Stomach (tissue), 4 donors: ENCODE measurements at regions not wholly inside any gene's neighbourhood (a gene's known extent, or its start where the extent isn't known, plus 50 kb on each side); places are given as distances from the start of the nearest gene placed in this dataset.

Experiments used
- EP300 ChIP-seq: sonication (generic); formaldehyde crosslinking; IDR thresholded peaks from one replicate; pipeline ENCODE4 v1.6.1; 2017; ENCODE audit warnings: antibody characterized with exemption
- POLR2A ChIP-seq, 4 donors: fragments of 450-650 bp; IDR thresholded peaks; one replicate each; pipeline ENCODE4 v1.6.1; 2016; ENCODE audit warnings: antibody characterized with exemption in 4 of 4, control low read depth in 2 of 4, mild to moderate bottlenecking in 1 of 4, moderate library complexity in 1 of 4
- POLR2AphosphoS5 ChIP-seq, 3 donors: sonication (generic); formaldehyde crosslinking; IDR thresholded peaks; one replicate each; pipeline ENCODE4 v1.6.1; 2016; ENCODE audit warnings: antibody characterized with exemption in 3 of 3
- TF ChIP-seq, protein P1 (sequence below), 7 experiments: fragments of 450-650 bp in 4 of 7; fragments of 200-600 bp in 3 of 7; sonication (generic) in 3 of 7; IDR thresholded peaks; one replicate each; pipeline ENCODE4 v1.5.1; 2016 to 2019; ENCODE audit warnings: antibody characterized with exemption in 7 of 7, control low read depth in 2 of 7, mild to moderate bottlenecking in 1 of 7

DNA sequence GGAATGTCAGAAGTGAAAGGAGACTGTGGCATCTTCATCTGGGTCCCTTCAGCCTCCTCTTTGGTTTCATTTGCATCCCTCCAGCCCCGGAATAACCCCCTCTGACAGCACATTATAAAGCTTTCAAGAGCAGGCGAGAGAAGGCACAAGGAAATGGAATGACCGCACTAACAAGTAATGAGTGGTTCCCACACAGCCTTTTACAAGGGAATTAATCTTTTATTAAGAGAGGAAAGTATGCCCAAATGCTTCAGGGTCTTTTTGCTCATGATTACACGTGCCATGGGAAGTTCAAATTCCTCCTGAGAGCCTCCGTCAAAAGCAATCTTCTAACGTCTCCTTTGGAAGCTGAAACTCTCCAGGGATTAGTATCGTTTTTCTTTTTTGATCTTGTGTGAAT, 347.0 kb downstream of the BTBD3 start:
- TF ChIP-seq EP300: no peak
- TF ChIP-seq, protein P1, sequence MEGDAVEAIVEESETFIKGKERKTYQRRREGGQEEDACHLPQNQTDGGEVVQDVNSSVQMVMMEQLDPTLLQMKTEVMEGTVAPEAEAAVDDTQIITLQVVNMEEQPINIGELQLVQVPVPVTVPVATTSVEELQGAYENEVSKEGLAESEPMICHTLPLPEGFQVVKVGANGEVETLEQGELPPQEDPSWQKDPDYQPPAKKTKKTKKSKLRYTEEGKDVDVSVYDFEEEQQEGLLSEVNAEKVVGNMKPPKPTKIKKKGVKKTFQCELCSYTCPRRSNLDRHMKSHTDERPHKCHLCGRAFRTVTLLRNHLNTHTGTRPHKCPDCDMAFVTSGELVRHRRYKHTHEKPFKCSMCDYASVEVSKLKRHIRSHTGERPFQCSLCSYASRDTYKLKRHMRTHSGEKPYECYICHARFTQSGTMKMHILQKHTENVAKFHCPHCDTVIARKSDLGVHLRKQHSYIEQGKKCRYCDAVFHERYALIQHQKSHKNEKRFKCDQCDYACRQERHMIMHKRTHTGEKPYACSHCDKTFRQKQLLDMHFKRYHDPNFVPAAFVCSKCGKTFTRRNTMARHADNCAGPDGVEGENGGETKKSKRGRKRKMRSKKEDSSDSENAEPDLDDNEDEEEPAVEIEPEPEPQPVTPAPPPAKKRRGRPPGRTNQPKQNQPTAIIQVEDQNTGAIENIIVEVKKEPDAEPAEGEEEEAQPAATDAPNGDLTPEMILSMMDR (IDR thresholded peaks at IDR 0.05): no peak
- TF ChIP-seq POLR2A (IDR thresholded peaks at IDR 0.05): no peak
- TF ChIP-seq POLR2AphosphoS5 (IDR thresholded peaks at IDR 0.05): no peak
